ACC112 (cell line): ENCODE measurements at regions not wholly inside any gene's neighbourhood (a gene's known extent, or its start where the extent isn't known, plus 50 kb on each side); places are given as distances from the start of the nearest gene placed in this dataset.

Source experiments
- H2AFZ ChIP-seq: fragments of 200-600 bp; sonication (generic); one replicate; pipeline ENCODE4 v1.6.0; 2017; ENCODE audit warnings: antibody characterized with exemption, low read length; ENCODE audit not compliant: unreplicated experiment
- H3K27ac ChIP-seq: fragments of 200-600 bp; sonication (generic); 2 replicates; pipeline ENCODE4 v1.5.1; 2014; ENCODE audit warnings: low read depth, mild to moderate bottlenecking, antibody characterized with exemption, low read length, moderate library complexity
- H3K27me3 ChIP-seq: fragments of 200-600 bp; sonication (generic); 2 replicates; pipeline ENCODE4 v1.6.1; 2014; ENCODE audit warnings: mild to moderate bottlenecking, antibody characterized with exemption, low read length, moderate library complexity, mixed read lengths; ENCODE audit not compliant: insufficient read depth
- H3K36me3 ChIP-seq: fragments of 200-600 bp; sonication (generic); 2 replicates; pipeline ENCODE4 v1.6.1; 2016; ENCODE audit warnings: mild to moderate bottlenecking, antibody characterized with exemption, low read length, moderate library complexity, mixed read lengths; ENCODE audit not compliant: insufficient read depth
- H3K4me1 ChIP-seq: fragments of 200-600 bp; sonication (generic); one replicate; pipeline ENCODE4 v1.6.1; 2016; ENCODE audit warnings: low read length, mixed read lengths; ENCODE audit not compliant: insufficient read depth, unreplicated experiment, control insufficient read depth
- H3K4me3 ChIP-seq: fragments of 200-600 bp; sonication (generic); 2 replicates; pipeline ENCODE4 v1.5.1; 2014; ENCODE audit warnings: mild to moderate bottlenecking, low read depth, low read length
- H3K79me2 ChIP-seq: fragments of 200-600 bp; sonication (generic); one replicate; pipeline ENCODE4 v1.6.0; 2016; ENCODE audit warnings: low read length; ENCODE audit not compliant: control insufficient read depth, unreplicated experiment, insufficient read depth

DNA sequence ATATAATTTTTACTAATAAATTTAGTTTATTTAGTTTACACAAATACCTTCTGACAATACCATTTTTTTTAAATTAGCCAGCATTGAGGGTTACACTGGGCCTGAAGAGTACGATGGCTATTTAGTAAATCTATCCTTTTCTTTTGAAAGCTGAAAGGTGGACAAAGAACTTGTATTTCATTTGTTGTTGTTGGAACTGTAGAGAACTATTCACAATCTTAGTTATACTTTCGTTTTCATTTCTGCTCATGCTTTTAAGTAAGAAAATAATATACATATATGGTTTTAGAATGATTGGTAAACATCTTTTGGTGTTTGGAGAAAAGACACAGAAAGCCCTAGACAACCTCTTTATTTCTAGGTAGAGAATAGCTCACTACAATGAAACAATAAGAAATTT is 165.3 kb upstream of the FAM83B start:
- no peaks in the 10 kb centered on the region for H3K79me2 ChIP-seq
- no peaks in the 10 kb centered on the region for H3K36me3 ChIP-seq
- peaks cover 5% of the 10 kb centered on the region for H3K4me1 ChIP-seq
- H3K27me3 ChIP-seq = no peaks in the 10 kb centered on the region
- H2AFZ ChIP-seq = peak overlapping the region; percentile 64
- H3K27ac ChIP-seq = peak overlapping the region; percentile 21; the same call in 1 of the 2 replicates
- H3K4me3 ChIP-seq = peak overlapping the region; percentile 17; the same call in 1 of the 2 replicates

- Histone ChIP-seq H3K79me2 (no peaks in the 10 kb centered on the region), H2AFZ (peak overlapping the region; percentile 64), H3K4me1 (peaks cover 5% of the 10 kb centered on the region), H3K27ac (peak overlapping the region; percentile 21), H3K4me3 (0 out of 2 replicates have a peak overlapping the region, but pooled peaks have one; percentile 17), H3K36me3 (no peaks in the 10 kb centered on the region), H3K27me3 (no peaks in the 10 kb centered on the region)
Measured at GRCh38 chr6:54681987-54682386, 164.6 kb upstream of the FAM83B start.

DNA sequence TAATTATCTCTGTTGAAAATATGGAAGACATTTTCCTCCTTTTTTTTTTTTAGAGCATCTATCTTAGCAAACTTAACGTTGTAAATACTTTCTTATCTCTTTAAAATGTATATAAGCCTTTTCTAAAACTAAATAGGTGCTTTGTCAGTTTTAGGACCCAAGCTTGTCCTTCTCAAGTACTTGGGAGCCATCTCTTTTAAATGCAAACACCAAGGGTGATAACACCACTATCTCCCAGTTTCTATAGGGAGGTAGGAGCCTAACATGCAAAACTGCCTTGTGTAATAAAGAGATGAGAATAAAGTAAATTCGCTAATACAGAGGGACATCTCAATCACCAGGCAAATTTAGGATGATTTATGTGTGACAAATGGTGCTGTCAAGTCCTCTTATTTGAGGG is 157.0 kb upstream of the FAM83B start:
- Histone ChIP-seq H3K79me2 (no peaks in the 10 kb centered on the region), H3K36me3 (no peaks in the 10 kb centered on the region), H3K4me1 (no peaks in the 10 kb centered on the region), H3K27me3 (no peaks in the 10 kb centered on the region), H2AFZ (no peak overlapping the region), H3K4me3 (no peak overlapping the region), H3K27ac (no peak overlapping the region)

DNA sequence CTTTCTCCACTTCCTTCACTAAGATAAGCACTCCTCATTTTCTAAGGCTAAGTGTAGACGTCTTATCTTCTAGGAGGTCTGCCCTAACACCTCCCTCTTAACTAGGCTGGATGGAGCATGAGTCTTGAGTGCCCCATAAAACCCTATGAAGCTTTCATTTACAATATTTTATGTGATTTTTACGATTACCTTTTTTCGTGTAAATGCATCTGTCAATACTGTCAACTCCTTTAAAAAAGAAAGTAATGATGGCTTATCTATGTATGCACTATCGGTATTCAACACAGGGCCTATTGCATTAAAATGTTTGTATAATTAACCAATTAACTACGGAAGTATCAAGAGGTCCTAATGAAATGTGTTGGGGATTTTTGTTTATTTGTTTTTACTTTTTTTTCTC is 156.0 kb upstream of the FAM83B start:
- Histone ChIP-seq H3K79me2 (no peaks in the 10 kb centered on the region), H3K4me3 (no peak overlapping the region), H3K36me3 (no peaks in the 10 kb centered on the region), H3K27ac (no peak overlapping the region), H3K4me1 (no peaks in the 10 kb centered on the region), H2AFZ (no peak overlapping the region), H3K27me3 (no peaks in the 10 kb centered on the region)

- no peak overlapping the region for H3K27ac ChIP-seq
- no peak overlapping the region for H3K4me3 ChIP-seq
- no peaks in the 10 kb centered on the region for H3K4me1 ChIP-seq
- no peak overlapping the region for H2AFZ ChIP-seq
- no peaks in the 10 kb centered on the region for H3K27me3 ChIP-seq
- H3K79me2 ChIP-seq = no peaks in the 10 kb centered on the region
- H3K36me3 ChIP-seq = no peaks in the 10 kb centered on the region
Measured at GRCh38 chr6:54694928-54695532, 151.5 kb upstream of the FAM83B start.

GRCh38 chr6:54695815-54696214 is 150.8 kb upstream of the FAM83B start:
- H3K79me2 ChIP-seq = no peaks in the 10 kb centered on the region
- no peak overlapping the region for H2AFZ ChIP-seq
- H3K4me1 ChIP-seq = no peaks in the 10 kb centered on the region
- H3K27me3 ChIP-seq = no peaks in the 10 kb centered on the region
- H3K4me3 ChIP-seq = no peak overlapping the region
- H3K36me3 ChIP-seq = no peaks in the 10 kb centered on the region
- no peak overlapping the region for H3K27ac ChIP-seq

- Histone ChIP-seq H2AFZ (no peak overlapping the region), H3K36me3 (no peaks in the 10 kb centered on the region), H3K4me3 (no peak overlapping the region), H3K27ac (no peak overlapping the region), H3K4me1 (no peaks in the 10 kb centered on the region), H3K27me3 (no peaks in the 10 kb centered on the region), H3K79me2 (no peaks in the 10 kb centered on the region)
Measured at GRCh38 chr6:54697424-54697823, 149.1 kb upstream of the FAM83B start.

GRCh38 chr6:54698974-54699373 is 147.6 kb upstream of the FAM83B start:
- H2AFZ ChIP-seq = peak overlapping the region; percentile 59
- H3K79me2 ChIP-seq = no peaks in the 10 kb centered on the region
- no peaks in the 10 kb centered on the region for H3K36me3 ChIP-seq

DNA sequence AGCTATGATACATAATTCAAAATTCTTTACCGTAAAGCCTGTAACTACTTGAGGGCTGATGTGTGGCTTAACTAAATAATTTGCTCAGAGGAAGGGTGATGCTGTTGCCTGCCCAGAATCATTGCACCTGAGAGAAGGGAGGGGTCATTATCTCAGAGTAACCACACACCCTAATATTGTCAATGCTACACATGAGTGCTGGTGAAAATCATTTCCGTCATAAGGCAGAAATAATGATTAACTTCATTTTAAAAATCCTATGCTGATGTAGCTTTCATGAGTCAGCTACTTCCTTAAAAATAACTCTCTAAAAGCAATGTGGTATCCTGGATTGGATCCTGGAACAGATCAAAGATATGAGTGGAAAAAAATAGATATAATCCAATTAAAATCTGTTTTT is 146.4 kb upstream of the FAM83B start:
- H2AFZ ChIP-seq = no peak overlapping the region
- H3K4me3 ChIP-seq = no peak overlapping the region
- H3K4me1 ChIP-seq = no peaks in the 10 kb centered on the region
- H3K79me2 ChIP-seq = no peaks in the 10 kb centered on the region
- no peaks in the 10 kb centered on the region for H3K36me3 ChIP-seq
- no peaks in the 10 kb centered on the region for H3K27me3 ChIP-seq
- no peak overlapping the region for H3K27ac ChIP-seq

More at GRCh38 chr6:54698974-54699373, 147.6 kb upstream of the FAM83B start:
- Histone ChIP-seq H3K27ac (no peak overlapping the region), H3K4me3 (no peak overlapping the region), H3K4me1 (no peaks in the 10 kb centered on the region), H3K27me3 (no peaks in the 10 kb centered on the region)

DNA sequence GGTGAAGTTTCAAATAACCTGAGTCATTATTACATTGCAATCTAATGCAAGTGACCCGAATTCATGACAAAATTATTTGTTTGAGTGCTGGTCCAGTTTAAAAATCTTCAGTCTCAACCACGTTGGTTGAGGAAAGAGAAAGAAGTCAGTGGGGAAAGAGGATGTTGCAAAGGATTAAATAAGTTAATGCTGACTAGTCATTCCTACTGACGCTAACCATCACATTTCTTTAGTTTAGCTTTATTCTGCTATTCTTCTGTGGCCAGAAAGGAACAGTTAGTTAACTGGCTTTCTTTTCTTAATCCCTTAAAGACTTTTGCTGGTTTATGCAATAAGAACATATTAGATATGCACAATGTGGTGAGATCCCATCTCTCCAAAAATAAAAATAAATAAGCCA is 143.8 kb upstream of the FAM83B start:
- Histone ChIP-seq H3K27ac (no peak overlapping the region), H3K79me2 (no peaks in the 10 kb centered on the region), H2AFZ (no peak overlapping the region), H3K27me3 (no peaks in the 10 kb centered on the region), H3K4me1 (no peaks in the 10 kb centered on the region), H3K4me3 (no peak overlapping the region), H3K36me3 (no peaks in the 10 kb centered on the region)

DNA sequence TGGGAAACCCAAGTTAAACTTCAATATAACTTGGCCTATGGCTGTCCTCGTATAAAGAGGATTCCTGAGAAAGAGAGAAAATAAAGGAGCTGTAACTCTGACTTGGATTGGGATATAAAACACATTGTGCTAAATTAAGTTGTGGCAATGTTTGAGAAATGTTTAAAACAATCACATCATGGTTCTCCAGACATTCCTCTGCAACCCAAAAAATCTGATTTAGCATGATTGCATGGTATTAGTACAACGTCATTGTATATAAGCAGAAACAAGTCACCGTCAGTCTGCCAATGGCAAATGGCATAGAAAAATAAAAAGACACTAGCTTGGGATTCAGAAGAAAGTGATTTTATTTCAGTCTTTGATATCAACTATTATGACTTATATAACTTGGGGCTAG is 140.2 kb upstream of the FAM83B start:
- H3K27ac ChIP-seq = no peak overlapping the region
- H3K4me1 ChIP-seq = no peaks in the 10 kb centered on the region
- no peaks in the 10 kb centered on the region for H3K36me3 ChIP-seq
- H3K79me2 ChIP-seq = no peaks in the 10 kb centered on the region
- no peak overlapping the region for H3K4me3 ChIP-seq
- 0 out of 2 replicates have a peak, but pooled peaks cover 5% of the 10 kb centered on the region for H3K27me3 ChIP-seq
- no peak overlapping the region for H2AFZ ChIP-seq
